ENCODE measurements at regions not wholly inside any gene's neighbourhood (a gene's known extent, or its start where the extent isn't known, plus 50 kb on each side); places are given as distances from the start of the nearest gene placed in this dataset.

GRCh38 chr7:21218155-21218554 lies 209.7 kb upstream of the SP4 start:
- no peak for DNase-seq (ENCODE audit: low read depth in 2 of 2)

DNA sequence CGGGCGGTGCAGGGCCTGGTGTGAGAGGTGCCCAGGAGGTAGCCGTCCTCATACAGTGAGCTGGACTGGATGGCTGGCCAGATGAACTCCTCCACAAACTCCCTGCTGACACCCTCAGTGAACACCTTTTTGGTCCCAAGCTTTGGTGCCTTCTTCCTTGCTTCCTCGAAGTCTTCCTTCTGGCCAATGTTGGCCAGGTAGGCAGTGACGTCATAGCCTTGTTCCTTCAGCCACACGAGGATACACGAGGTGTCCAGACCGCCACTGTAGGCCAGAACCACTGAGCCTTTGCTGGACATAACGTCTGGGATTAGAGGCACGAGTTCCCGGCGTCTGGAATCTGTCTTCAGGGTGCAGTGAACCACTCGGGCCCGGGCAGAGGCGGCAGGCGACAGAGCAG lies 206.8 kb upstream of the SP4 start:
- DNase-seq (ENCODE audit: low read depth in 2 of 2): no peak

DNA sequence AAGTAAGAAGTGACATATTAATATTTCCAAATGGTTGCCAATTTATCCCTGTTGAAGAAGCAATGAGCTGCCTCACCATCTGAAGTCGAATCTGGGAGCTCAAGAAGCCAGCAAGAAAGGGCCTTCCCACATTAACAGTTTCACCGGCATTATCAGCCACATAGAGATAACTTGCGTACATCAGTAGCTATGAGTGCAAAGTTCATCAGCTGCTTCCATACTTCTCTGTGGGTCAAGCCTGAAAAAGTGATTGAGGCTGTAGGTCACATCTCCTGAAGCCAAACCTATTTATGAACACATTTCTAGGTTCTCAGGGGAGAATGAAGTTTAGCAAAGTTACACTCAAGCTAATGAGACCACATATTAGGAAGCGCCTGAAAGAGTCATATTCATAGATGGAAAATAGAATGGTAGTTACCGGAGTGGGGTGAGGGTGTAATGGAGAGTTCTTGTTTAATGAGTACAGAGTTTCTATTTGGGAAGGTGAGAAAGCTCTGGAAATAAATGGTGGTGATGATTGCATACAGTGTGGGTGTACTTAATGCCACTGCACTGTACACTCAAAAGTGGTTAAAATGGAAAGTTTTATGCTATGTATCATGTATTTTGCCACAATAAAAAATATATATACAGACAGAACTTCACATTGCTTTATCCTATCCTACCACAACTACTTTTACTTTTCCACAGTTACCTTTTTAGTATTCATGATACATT lies 189.3 kb upstream of the SP4 start:
- no peak for DNase-seq (ENCODE audit: low read depth in 2 of 2)

GRCh38 chr7:21243265-21243664 lies 184.6 kb upstream of the SP4 start:
- DNase-seq (ENCODE audit: low read depth in 2 of 2): no peak

- DNase-seq (ENCODE audit: low read depth in 2 of 2): no peak
Measured at GRCh38 chr7:21251151-21251800, 176.6 kb upstream of the SP4 start.

DNA sequence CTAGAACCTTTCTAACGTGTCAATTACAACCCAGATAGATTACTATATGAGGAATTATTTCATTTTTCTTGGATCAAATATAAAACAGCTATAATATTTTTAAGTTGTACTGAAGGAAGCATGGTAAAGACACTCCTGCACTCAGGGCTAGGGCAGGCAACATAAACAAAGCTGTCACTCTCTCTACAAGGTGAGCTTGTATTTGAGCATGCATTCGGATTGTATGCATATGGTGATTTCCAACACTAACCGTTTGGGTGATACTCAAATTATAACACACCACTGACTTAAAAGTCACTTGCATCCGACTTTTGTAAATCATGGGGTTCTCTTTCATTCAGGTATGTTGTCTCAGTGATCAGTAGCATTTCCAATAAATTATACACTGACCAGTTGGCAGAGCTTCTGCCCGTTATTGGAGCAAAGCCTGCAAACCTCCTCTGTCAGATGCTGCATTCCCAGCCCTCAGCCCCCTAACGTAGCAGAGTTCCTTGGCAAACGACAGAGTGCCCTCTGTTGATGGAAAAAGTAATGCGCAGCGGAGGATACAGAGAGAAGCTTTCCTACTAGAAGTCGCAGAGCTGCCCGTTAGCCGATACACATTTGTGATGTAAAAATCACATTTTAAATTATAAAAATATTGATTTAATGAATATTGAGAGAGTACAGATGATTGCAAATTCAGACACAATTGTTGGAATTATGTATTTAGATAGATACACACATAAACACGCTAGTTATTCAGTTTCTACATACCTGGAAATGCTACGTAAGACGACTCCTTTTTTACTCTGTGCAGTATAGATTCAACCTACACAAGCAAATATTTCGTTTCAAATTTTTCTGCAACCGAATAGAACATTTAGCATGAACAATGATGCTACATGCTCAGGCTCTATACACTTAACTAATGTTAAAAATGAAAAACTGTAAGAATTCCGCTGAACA lies 173.9 kb upstream of the SP4 start:
- DNase-seq (ENCODE audit: low read depth in 2 of 2): peak; percentile 3 to 5

DNA sequence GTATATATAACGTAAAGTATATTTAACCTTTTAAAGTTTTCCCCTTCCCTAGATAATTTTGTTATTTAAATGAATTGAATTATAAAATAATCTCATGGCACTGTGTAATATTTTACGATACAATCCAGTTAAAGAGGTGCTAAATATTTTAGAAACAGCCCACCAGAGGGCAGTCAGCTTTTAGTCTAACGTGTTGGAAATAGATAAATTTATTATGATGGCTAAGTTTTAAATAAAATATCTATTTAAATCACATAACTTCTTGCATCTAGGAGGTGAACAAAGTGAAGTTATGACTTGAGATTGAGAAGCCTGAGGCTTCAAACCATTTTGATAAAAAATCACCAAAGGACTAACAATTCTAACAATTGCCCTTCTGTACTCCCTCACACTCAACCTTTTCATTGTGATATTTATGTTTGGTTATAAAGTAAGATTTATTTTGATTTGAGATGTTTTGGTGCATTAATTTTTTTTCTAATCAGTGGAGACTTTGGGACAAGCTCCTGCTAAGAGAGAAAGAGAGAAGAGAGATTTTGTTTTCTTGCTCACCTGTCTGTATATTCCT lies 171.5 kb upstream of the SP4 start:
- DNase-seq (ENCODE audit: low read depth in 2 of 2): peak; percentile 4 to 5

GRCh38 chr7:21260939-21261338 lies 166.9 kb upstream of the SP4 start:
- DNase-seq (ENCODE audit: low read depth in 2 of 2): no peak

DNA sequence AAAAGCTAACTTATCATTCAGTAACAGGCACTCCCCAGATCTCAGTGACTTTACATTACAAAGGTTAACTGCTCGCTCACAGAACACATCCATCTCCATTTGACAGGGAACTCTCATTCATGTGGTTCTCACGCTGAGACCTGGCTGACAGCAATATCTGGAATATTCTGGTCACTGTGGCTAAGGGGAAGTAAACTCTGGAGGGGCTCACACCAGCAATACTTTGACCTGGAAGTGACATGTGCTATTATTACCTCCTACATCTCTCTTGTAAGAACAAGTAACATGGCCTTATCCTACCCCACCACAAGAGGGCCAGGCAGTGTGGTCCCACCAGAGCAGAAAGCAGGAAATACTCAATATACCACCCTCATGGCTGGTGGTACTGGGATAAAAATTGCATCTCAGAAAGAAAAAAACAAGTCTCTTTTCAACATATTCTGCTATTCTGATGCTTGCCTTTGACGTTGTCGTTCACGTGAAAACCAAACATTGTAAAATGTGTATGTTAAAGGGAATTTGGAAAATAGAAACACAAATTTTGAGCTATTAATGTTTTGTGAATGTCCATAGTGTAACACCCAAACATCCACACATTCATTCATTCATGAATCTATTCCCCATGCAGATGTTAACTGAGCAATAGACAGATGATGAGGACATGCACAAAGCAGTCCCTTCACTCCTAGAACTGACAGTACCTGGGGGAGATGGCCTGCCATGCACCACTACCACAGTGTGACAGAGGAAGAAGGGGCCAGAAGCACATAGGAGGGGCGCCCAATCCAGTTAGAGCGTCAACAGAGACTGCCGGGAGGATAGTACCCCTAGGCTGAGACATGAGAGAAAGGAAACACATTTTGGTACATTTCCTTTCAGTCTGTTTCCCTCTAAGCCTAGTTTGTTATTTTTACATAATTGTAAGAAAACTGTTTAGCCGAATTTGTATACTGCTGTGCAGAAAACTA lies 166.0 kb upstream of the SP4 start:
- no peak for DNase-seq (ENCODE audit: low read depth in 2 of 2)

- DNase-seq (ENCODE audit: low read depth in 2 of 2): no peak
Measured at GRCh38 chr7:21269021-21269420, 158.9 kb upstream of the SP4 start.

DNA sequence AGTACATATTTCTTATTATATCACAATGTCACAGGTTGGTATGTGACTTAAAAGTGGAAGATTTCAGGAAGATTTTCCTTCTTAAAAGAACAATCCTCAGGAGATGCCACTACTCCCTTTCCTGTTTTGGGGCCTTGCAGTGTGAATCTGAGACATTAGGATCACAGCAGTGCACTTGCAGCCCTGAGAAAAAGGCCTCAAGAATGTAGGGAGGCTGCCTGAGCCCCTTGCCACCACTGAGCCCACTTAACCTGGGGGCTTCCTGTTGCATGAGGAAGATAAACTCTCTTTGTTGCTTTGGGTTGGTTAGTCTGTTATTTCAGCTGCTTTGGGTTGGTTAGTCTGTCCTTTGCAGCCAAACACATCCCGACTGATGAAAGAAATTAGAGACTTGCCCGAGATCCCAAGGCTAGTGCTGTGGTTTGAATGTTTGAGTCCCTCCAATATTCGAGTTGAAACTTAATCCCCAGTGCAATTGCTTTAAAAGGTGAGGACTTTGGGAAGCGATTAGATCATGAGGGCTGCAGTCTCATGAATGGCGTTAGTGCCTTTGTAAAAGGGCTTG lies 151.3 kb upstream of the SP4 start:
- DNase-seq (ENCODE audit: low read depth in 2 of 2): no peak

GRCh38 chr7:21278944-21279343 lies 148.9 kb upstream of the SP4 start:
- DNase-seq (ENCODE audit: low read depth in 2 of 2): no peak

DNA sequence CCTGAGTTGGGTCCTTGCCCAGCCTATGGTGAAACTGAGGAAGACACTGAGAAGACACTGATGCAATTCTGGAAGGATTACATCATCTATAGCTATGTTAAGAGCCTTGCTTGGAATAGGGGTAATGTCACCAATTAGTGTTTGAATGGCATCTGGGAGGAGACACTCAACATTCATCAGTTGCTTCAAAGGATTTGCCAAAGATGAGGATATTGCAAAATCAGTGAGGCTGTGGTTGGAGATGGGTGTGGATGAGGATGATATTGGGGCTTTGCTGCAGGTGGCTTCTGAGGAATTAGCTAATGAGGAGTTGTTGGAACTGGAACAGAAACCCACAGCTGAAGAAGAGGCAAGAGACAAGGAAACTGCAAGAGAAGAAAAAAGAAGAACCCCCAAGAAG lies 146.7 kb upstream of the SP4 start:
- DNase-seq (ENCODE audit: low read depth in 2 of 2): no peak

- DNase-seq (ENCODE audit: low read depth in 2 of 2): no peak
Measured at GRCh38 chr7:21293771-21294170, 134.1 kb upstream of the SP4 start.

GRCh38 chr7:21299766-21300165 lies 128.1 kb upstream of the SP4 start:
- no peak for DNase-seq (ENCODE audit: low read depth in 2 of 2)

GRCh38 chr7:21300692-21301091 lies 127.2 kb upstream of the SP4 start:
- DNase-seq (ENCODE audit: low read depth in 2 of 2): no peak

DNA sequence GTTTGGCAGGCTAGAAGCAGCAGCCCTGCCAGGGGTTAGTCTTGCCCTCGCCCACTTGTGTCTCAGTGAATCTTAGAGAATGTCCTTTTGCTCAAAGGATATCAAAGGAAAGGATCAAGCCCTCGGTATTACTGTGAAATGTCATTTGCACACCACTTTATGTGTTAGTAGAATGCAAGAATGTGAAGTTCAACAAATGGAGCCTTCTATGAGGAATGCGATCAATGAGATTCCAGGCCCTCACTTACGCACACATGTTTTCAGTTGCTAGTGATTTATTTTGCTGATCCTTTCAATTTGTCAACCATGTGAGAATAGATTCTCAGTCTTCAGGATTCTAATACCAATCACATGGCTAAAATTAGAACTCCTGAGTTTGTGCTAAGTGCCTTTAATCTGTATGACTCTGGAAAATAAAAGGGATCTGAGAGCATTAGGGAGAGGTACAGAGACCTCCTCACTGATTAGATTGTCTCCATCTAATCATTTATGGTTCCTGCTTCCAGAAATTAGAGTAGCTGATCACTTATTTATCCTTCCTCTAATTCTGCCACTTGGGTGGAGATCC lies 123.0 kb upstream of the SP4 start:
- DNase-seq (ENCODE audit: low read depth in 2 of 2): no peak

GRCh38 chr7:21305455-21306235 lies 122.2 kb upstream of the SP4 start:
- DNase-seq (ENCODE audit: low read depth in 2 of 2): no peak

DNA sequence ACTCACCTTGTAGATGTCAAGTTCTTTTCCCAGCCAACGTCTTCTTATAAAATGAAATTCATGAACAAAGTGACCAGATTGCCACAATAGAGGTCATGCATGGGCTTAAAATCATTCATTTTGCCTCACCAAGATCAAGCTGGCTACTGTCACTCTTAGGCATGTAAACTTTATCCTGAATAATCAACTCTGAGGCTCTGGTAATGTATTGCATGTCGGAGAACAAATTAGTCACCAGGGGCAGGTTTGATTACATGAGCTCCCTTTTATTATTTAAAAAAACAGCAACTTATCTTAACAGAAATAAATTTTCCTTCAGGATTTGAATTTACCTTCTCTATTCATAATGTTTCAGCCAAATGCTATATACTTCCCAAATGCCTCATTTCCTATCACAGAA lies 112.9 kb upstream of the SP4 start:
- no peak for DNase-seq (ENCODE audit: low read depth in 2 of 2)

Measured in fibroblast of skin of left quadriceps (primary cell).